ENCODE measurements at regions not wholly inside any gene's neighbourhood (a gene's known extent, or its start where the extent isn't known, plus 50 kb on each side); places are given as distances from the start of the nearest gene placed in this dataset.

DNA sequence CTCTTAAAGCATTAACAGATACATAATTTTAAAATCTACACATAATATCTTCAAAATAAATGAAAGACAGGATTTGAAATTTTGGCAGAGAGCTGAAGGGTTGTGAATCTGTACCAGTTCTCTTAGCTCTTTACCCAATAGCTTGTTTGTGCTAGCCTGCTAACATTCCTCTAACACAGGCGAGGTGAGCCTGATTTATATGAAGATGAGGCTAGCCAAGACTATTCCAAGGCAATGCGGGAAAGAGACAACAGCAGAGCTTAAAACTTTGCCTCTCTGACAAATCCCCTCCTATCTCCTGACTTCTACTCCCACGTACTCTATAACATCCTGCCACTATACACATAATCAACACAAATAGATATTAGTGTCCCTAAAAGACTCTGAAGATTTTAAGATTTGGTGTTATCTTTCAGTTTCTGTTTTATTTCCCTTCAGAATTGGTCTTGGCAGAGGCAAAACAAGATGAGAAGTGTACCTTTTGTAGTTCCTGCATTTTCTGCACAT is 745.6 kb upstream of the ZNF608 start:
- no peak overlapping the region for H3K9ac ChIP-seq (ENCODE audit: insufficient read depth, low read depth, low read length)
- 2% methylated on average over 3 of the region's 3 CpGs for WGBS (ENCODE audit: low lambda C conversion rate)
- H3K79me2 ChIP-seq (ENCODE audit: insufficient read depth, low read length), result no peaks in the 10 kb centered on the region
- no peaks in the 10 kb centered on the region for H3K27me3 ChIP-seq (ENCODE audit: control insufficient read depth in 1 of 2, insufficient read depth in 2 of 2, low read length in 2 of 2)
- in situ Hi-C loops (cut with HindIII; ENCODE audit: extremely low pct_ligation_motif_present, low pct_unique_long_range_greater_than_20kb) (no loop called here), intact Hi-C loops (cut with micrococcal nuclease; ENCODE audit: unreplicated experiment) (no loop called here)
- no peaks in the 10 kb centered on the region for H3K36me3 ChIP-seq (replicated peaks in 1 of 2; ENCODE audit: control insufficient read depth in 1 of 2, insufficient read depth in 2 of 2, low read length in 2 of 2)
- no TSS peak for BruUV-seq (replicated peaks)
- no peak overlapping the region for H3K27ac ChIP-seq (ENCODE audit: extremely low read length, insufficient read depth, low read length)
- peaks cover 20% of the 10 kb centered on the region for H3K9me3 ChIP-seq (ENCODE audit: low read length)
- no peaks in the 10 kb centered on the region for H4K20me1 ChIP-seq (ENCODE audit: insufficient read depth, low read length)
- ChIA-PET CTCF (ENCODE audit: low intra/inter-chr PET ratio, low total read pairs) (no interaction called here), POLR2A (no interaction called here)
- TF ChIP-seq ZNF670 (CRISPR knock-in tag; IDR thresholded peaks at IDR 0.05; ENCODE audit: borderline replicate concordance), result no peak
- TF ChIP-seq HNRNPH1 (optimal IDR thresholded peaks at IDR 0.05; ENCODE audit: low read depth, low read length), result no peak
- FAIRE-seq, result no peak
- H3K4me1 ChIP-seq (ENCODE audit: insufficient read depth, low read length), result no peaks in the 10 kb centered on the region
- H2AFZ ChIP-seq (ENCODE audit: low read length), result no peak overlapping the region
- H3K4me2 ChIP-seq (ENCODE audit: low read depth, low read length), result no peak overlapping the region
- no peak for ATAC-seq
- no peak for DNase-seq (ENCODE audit: low spot score)
- no peak overlapping the region for H3K4me3 ChIP-seq (replicated peaks in 1 of 3; ENCODE audit: insufficient read depth in 1 of 3, low read depth in 2 of 3, low read length in 3 of 3)

DNA sequence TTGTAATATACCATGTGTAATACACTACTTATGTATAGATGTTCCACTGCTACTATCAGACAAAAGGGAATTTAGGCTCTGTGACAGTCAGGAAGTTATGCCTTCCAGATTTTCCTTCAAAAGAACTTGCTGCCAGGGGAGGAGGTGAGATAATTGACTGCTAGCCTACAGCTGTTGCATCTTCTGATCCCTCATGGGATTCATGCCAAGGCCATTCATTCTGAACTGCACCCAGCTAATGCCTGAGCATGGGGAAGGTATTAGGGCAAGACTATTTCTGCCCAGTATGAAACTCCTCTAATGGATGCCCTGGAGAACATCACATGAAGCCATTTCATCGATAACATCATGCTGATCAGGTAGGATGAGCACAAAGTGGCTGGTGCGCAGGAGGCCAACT is 746.5 kb upstream of the ZNF608 start:
- no peak overlapping the region for H3K27ac ChIP-seq (ENCODE audit: extremely low read length, insufficient read depth, low read length)
- TF ChIP-seq ZNF547 (CRISPR knock-in tag; IDR thresholded peaks at IDR 0.05), result no peak
- TF ChIP-seq ZNF672 (CRISPR knock-in tag; IDR thresholded peaks at IDR 0.05), result no peak
- TF ChIP-seq ZNF136 (CRISPR knock-in tag; IDR thresholded peaks at IDR 0.05; ENCODE audit: low read depth), result no peak
- TF ChIP-seq SCMH1 (CRISPR knock-in tag; IDR thresholded peaks at IDR 0.05; ENCODE audit: borderline replicate concordance), result no peak
- no peak for TF ChIP-seq ISL2 (CRISPR knock-in tag; IDR thresholded peaks at IDR 0.05)
- TF ChIP-seq SOX6 (IDR thresholded peaks at IDR 0.05), result no peak
- TF ChIP-seq SOX6 (CRISPR knock-in tag; IDR thresholded peaks at IDR 0.05), result no peak
- no peak for TF ChIP-seq IRF2 (CRISPR knock-in tag; IDR thresholded peaks at IDR 0.05)
- no peak for TF ChIP-seq SMAD1 (CRISPR knock-in tag; IDR thresholded peaks at IDR 0.05; ENCODE audit: borderline replicate concordance, low read depth)
- TF ChIP-seq PAWR (CRISPR knock-in tag; IDR thresholded peaks at IDR 0.05; ENCODE audit: borderline replicate concordance), result no peak
- TF ChIP-seq POLR2AphosphoS2 (IDR thresholded peaks at IDR 0.05; ENCODE audit: low read depth, low read length), result no peak
- no peak for TF ChIP-seq NPAS2 (CRISPR knock-in tag; IDR thresholded peaks at IDR 0.05; ENCODE audit: borderline replicate concordance)
- TF ChIP-seq ONECUT2 (CRISPR knock-in tag; IDR thresholded peaks at IDR 0.05), result no peak
- no peak for TF ChIP-seq ZNF564 (CRISPR knock-in tag; IDR thresholded peaks at IDR 0.05)
- no peak for TF ChIP-seq ZSCAN20 (CRISPR knock-in tag; IDR thresholded peaks at IDR 0.05; ENCODE audit: borderline replicate concordance)
- no peak for TF ChIP-seq KDM4B (CRISPR knock-in tag; IDR thresholded peaks at IDR 0.05)
- no peak for TF ChIP-seq ZNF451 (CRISPR knock-in tag; IDR thresholded peaks at IDR 0.05)
- no peak for TF ChIP-seq ETV5 (CRISPR knock-in tag; IDR thresholded peaks at IDR 0.05; ENCODE audit: borderline replicate concordance)
- TF ChIP-seq, protein P1, sequence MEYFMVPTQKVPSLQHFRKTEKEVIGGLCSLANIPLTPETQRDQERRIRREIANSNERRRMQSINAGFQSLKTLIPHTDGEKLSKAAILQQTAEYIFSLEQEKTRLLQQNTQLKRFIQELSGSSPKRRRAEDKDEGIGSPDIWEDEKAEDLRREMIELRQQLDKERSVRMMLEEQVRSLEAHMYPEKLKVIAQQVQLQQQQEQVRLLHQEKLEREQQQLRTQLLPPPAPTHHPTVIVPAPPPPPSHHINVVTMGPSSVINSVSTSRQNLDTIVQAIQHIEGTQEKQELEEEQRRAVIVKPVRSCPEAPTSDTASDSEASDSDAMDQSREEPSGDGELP (IDR thresholded peaks at IDR 0.05; ENCODE audit: borderline replicate concordance, low read depth), result no peak
- no peak for TF ChIP-seq ZIK1 (CRISPR knock-in tag; IDR thresholded peaks at IDR 0.05; ENCODE audit: borderline replicate concordance, low read depth)
- DNase-seq (ENCODE audit: low spot score) (no peak), FAIRE-seq (no peak), ATAC-seq (no peak)
- H3K27me3 ChIP-seq (ENCODE audit: control insufficient read depth in 1 of 2, insufficient read depth in 2 of 2, low read length in 2 of 2), result no peaks in the 10 kb centered on the region
- no peaks in the 10 kb centered on the region for H3K4me1 ChIP-seq (ENCODE audit: insufficient read depth, low read length)
- H3K79me2 ChIP-seq (ENCODE audit: insufficient read depth, low read length), result no peaks in the 10 kb centered on the region
- no peak overlapping the region for H3K4me2 ChIP-seq (ENCODE audit: low read depth, low read length)
- H3K9ac ChIP-seq (ENCODE audit: insufficient read depth, low read depth, low read length), result no peak overlapping the region
- no peak overlapping the region for H2AFZ ChIP-seq (ENCODE audit: low read length)
- peaks cover 20% of the 10 kb centered on the region for H3K9me3 ChIP-seq (ENCODE audit: low read length)
- H4K20me1 ChIP-seq (ENCODE audit: insufficient read depth, low read length), result no peaks in the 10 kb centered on the region
- no peak overlapping the region for H3K4me3 ChIP-seq (replicated peaks in 1 of 3; ENCODE audit: insufficient read depth in 1 of 3, low read depth in 2 of 3, low read length in 3 of 3)
- CTCF ChIA-PET (ENCODE audit: low intra/inter-chr PET ratio, low total read pairs), result no interaction called here
- 14% methylated on average over 2 of the region's 2 CpGs for WGBS (ENCODE audit: low lambda C conversion rate)
- in situ Hi-C loops (cut with HindIII; ENCODE audit: extremely low pct_ligation_motif_present, low pct_unique_long_range_greater_than_20kb), result no loop called here
- POLR2A ChIA-PET, result no interaction called here
- intact Hi-C loops (cut with micrococcal nuclease; ENCODE audit: unreplicated experiment), result no loop called here
- H3K36me3 ChIP-seq (replicated peaks in 1 of 2; ENCODE audit: control insufficient read depth in 1 of 2, insufficient read depth in 2 of 2, low read length in 2 of 2), result no peaks in the 10 kb centered on the region
- BruUV-seq (replicated peaks), result no TSS peak

All from HepG2 (cell line).